Peyer's patch (tissue), 4 donors: ENCODE measurements at regions not wholly inside any gene's neighbourhood (a gene's known extent, or its start where the extent isn't known, plus 50 kb on each side); places are given as distances from the start of the nearest gene placed in this dataset.

Experiments
- CTCF ChIP-seq, 6 experiments: fragments of 450-650 bp in 4 of 6; fragments of 200-600 bp in 2 of 6; sonication (generic) in 1 of 6; IDR thresholded peaks; one replicate each; pipeline ENCODE4 v1.5.1; 2017 to 2019; ENCODE audit warnings: antibody characterized with exemption in 6 of 6, mild to moderate bottlenecking in 3 of 6, moderate library complexity in 1 of 6
- POLR2A ChIP-seq, 2 donors: fragments of 450-650 bp; IDR thresholded peaks; one replicate each; pipeline ENCODE4 v1.5.1; 2017; ENCODE audit warnings: antibody characterized with exemption in 2 of 2, mild to moderate bottlenecking in 2 of 2, moderate library complexity in 2 of 2

- TF ChIP-seq CTCF (IDR thresholded peaks at IDR 0.05) = no peak
- no peak for TF ChIP-seq POLR2A (IDR thresholded peaks at IDR 0.05)
Observed at GRCh38 chrX:94850811-94851210, 1176.8 kb downstream of the FAM133A start.
